ENCODE measurements at regions not wholly inside any gene's neighbourhood (a gene's known extent, or its start where the extent isn't known, plus 50 kb on each side); places are given as distances from the start of the nearest gene placed in this dataset.

- H3F3A ChIP-seq (ENCODE audit: low read depth) = no peaks in the 10 kb centered on the region
- H3K4me2 ChIP-seq (ENCODE audit: low read depth, low read length, poor library complexity, severe bottlenecking) = no peak overlapping the region
- no peaks in the 10 kb centered on the region for H4K20me1 ChIP-seq (ENCODE audit: insufficient read depth, low read length, poor library complexity, severe bottlenecking)
- H2AFZ ChIP-seq (ENCODE audit: low read length) = no peak overlapping the region
- H3K9ac ChIP-seq (ENCODE audit: low read depth, low read length, poor library complexity, severe bottlenecking) = no peak overlapping the region
- H3K9me2 ChIP-seq (replicated peaks; ENCODE audit: low read depth, low read length) = no peaks in the 10 kb centered on the region
- no peaks in the 10 kb centered on the region for H3K4me1 ChIP-seq (ENCODE audit: insufficient read depth, low read length, poor library complexity, severe bottlenecking)
- H3K27me3 ChIP-seq (ENCODE audit: insufficient read depth, low read length, poor library complexity, severe bottlenecking) = no peaks in the 10 kb centered on the region
- H3K9me3 ChIP-seq (ENCODE audit: insufficient read depth, low read depth, low read length) = no peaks in the 10 kb centered on the region
- TF ChIP-seq EZH2phosphoT487 (IDR thresholded peaks at IDR 0.05; ENCODE audit: borderline replicate concordance) = no peak
- TF ChIP-seq CTCF (conservative IDR thresholded peaks at IDR 0.05; ENCODE audit: low read length) = no peak
- H3K36me3 ChIP-seq (ENCODE audit: insufficient read depth, low read length) = no peaks in the 10 kb centered on the region
- no peaks in the 10 kb centered on the region for H3K79me2 ChIP-seq (ENCODE audit: insufficient read depth, low read length)
- no peak overlapping the region for H3K4me3 ChIP-seq (ENCODE audit: low read length, poor library complexity, severe bottlenecking)
These were observed 138.3 kb downstream of the OSTF1 start for GRCh38 chr9:75226403-75227139.

- H3K9ac ChIP-seq (ENCODE audit: low read depth, low read length, poor library complexity, severe bottlenecking) = no peak overlapping the region
- no peaks in the 10 kb centered on the region for H3K9me3 ChIP-seq (ENCODE audit: insufficient read depth, low read depth, low read length)
- no peaks in the 10 kb centered on the region for H3K36me3 ChIP-seq (ENCODE audit: insufficient read depth, low read length)
- H4K20me1 ChIP-seq (ENCODE audit: insufficient read depth, low read length, poor library complexity, severe bottlenecking) = no peaks in the 10 kb centered on the region
- no peak for TF ChIP-seq CTCF (conservative IDR thresholded peaks at IDR 0.05; ENCODE audit: low read length)
- TF ChIP-seq EZH2phosphoT487 (IDR thresholded peaks at IDR 0.05; ENCODE audit: borderline replicate concordance) = no peak
- H3K4me1 ChIP-seq (ENCODE audit: insufficient read depth, low read length, poor library complexity, severe bottlenecking) = no peaks in the 10 kb centered on the region
- no peak overlapping the region for H3K4me2 ChIP-seq (ENCODE audit: low read depth, low read length, poor library complexity, severe bottlenecking)
- H3K79me2 ChIP-seq (ENCODE audit: insufficient read depth, low read length) = no peaks in the 10 kb centered on the region
- no peak overlapping the region for H3K4me3 ChIP-seq (ENCODE audit: low read length, poor library complexity, severe bottlenecking)
- H3K27me3 ChIP-seq (ENCODE audit: insufficient read depth, low read length, poor library complexity, severe bottlenecking) = no peaks in the 10 kb centered on the region
- H3F3A ChIP-seq (ENCODE audit: low read depth) = no peaks in the 10 kb centered on the region
- H3K9me2 ChIP-seq (replicated peaks; ENCODE audit: low read depth, low read length) = no peaks in the 10 kb centered on the region
- H2AFZ ChIP-seq (ENCODE audit: low read length) = no peak overlapping the region
These were observed 140.6 kb downstream of the OSTF1 start for GRCh38 chr9:75228893-75229292.

GRCh38 chr9:75229605-75230332 is 141.5 kb downstream of the OSTF1 start:
- no peak overlapping the region for H3K4me3 ChIP-seq (ENCODE audit: low read length, poor library complexity, severe bottlenecking)
- H3K9ac ChIP-seq (ENCODE audit: low read depth, low read length, poor library complexity, severe bottlenecking) = no peak overlapping the region
- H4K20me1 ChIP-seq (ENCODE audit: insufficient read depth, low read length, poor library complexity, severe bottlenecking) = no peaks in the 10 kb centered on the region
- no peaks in the 10 kb centered on the region for H3K79me2 ChIP-seq (ENCODE audit: insufficient read depth, low read length)
- no peaks in the 10 kb centered on the region for H3K27me3 ChIP-seq (ENCODE audit: insufficient read depth, low read length, poor library complexity, severe bottlenecking)
- no peaks in the 10 kb centered on the region for H3K36me3 ChIP-seq (ENCODE audit: insufficient read depth, low read length)
- H2AFZ ChIP-seq (ENCODE audit: low read length) = no peak overlapping the region
- TF ChIP-seq EZH2phosphoT487 (IDR thresholded peaks at IDR 0.05; ENCODE audit: borderline replicate concordance) (no peak), CTCF (conservative IDR thresholded peaks at IDR 0.05; ENCODE audit: low read length) (no peak)
- no peak overlapping the region for H3K4me2 ChIP-seq (ENCODE audit: low read depth, low read length, poor library complexity, severe bottlenecking)
- no peaks in the 10 kb centered on the region for H3K9me2 ChIP-seq (replicated peaks; ENCODE audit: low read depth, low read length)
- no peaks in the 10 kb centered on the region for H3F3A ChIP-seq (ENCODE audit: low read depth)
- no peaks in the 10 kb centered on the region for H3K4me1 ChIP-seq (ENCODE audit: insufficient read depth, low read length, poor library complexity, severe bottlenecking)
- H3K9me3 ChIP-seq (ENCODE audit: insufficient read depth, low read depth, low read length) = no peaks in the 10 kb centered on the region

Data from Loucy (cell line).